Stimulated activated naive CD4-positive, alpha-beta T cell (primary cell): ENCODE measurements at regions not wholly inside any gene's neighbourhood (a gene's known extent, or its start where the extent isn't known, plus 50 kb on each side); places are given as distances from the start of the nearest gene placed in this dataset.

Experiments used
- DNase-seq, 6 experiments: peaks; one replicate each; lab custom pipeline; 2025; lab: John Stamatoyannopoulos, UW

DNA sequence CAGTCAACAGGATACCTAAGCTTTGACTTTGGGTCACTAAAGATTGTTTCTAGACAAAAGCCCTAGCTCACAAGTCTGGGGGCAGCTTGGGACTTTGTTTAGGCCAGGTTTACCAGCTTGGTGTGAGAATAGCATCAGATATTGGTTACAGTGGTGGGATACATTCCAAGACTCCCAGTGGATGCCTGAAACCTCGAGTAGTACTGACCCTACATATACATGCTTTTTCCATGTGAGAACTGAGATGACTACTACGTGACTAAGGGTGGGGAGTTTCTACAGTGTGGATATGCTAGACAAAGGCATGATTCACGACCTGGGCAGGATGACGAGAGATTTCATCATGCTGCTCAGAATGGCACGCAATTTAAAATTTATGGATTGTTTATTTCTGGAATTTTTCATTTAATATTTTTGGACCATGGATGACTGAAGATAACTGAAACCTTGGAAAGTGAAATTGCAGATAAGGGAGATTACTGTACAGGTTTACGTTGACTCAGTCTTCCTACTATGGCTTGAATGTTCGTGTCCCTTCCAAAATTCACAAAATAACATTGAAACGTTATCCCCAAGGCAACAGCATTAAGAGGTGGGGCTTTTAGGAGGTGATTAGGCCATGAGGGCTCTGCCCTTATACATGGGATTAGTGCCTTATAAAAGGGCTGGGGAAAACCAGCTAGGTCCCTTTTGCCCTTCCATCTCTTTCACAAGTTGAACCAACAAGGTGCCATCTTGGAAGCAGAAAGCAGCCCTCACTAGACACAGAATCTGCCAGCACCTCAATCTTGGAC is 50.2 kb upstream of the CTAGE1 start:
- DNase-seq: no peak

DNA sequence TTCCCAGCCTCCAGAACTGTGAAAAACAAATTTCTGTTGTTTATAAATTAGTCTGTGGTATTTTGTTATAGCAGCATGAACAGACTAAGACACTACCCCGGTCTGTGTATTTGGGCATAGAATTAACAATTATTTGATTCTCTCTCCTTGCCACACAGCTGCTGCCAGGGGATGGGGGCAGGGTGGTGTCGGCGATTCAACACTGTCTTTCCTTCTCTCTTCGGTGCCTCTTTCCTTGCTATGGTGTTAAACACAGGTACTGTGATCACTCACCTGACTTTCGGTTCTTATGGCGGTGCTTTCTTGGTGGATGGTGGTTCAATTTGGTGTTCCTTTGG is 50.8 kb upstream of the CTAGE1 start:
- DNase-seq: no peak

DNA sequence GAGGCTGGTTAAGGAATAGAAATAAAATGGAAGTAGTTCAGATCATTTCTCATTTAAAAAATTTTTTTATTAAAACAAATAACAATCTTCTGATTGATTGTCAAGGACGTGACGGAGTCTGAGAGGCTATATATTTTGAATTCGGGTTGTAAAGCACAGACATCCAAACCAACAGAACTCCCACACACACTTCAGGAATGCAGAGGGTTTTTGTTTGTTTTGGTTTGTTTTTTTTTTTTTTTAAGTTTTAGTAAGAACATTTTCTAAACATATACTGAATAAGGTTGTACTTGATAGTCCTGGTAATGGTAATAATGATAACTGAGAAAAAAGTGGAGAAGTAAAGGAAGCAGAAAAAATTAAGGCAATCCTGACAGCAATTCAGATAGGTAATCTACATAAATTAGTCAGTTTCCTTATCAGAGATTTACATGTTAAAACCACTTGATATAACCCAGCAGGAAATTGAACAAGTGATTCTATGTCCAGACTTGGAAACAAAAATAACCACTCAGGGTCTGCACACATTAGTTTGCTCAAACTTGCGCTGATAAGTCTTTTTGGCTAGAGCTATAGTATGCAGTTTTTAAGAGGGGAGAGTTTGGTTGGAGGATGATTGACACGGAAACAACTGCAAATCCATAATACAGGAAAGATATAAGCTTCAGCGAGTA is 51.5 kb upstream of the CTAGE1 start:
- DNase-seq: no peak

DNA sequence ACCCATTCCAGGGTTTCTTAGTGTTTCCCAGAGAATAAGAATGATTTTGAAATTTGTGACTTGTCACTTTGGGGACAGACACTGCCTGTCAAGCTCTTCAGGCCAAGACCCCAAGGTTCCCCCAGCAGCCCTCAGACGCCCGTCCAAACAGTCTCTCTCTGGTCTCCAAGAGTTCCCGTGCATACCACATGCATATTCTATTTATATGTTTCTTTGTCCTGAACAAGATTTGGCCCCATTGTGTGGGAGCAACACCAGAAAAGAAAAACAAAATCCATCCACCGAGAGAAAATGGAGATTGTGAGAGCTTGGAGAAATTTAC is 52.2 kb upstream of the CTAGE1 start:
- no peak for DNase-seq

DNA sequence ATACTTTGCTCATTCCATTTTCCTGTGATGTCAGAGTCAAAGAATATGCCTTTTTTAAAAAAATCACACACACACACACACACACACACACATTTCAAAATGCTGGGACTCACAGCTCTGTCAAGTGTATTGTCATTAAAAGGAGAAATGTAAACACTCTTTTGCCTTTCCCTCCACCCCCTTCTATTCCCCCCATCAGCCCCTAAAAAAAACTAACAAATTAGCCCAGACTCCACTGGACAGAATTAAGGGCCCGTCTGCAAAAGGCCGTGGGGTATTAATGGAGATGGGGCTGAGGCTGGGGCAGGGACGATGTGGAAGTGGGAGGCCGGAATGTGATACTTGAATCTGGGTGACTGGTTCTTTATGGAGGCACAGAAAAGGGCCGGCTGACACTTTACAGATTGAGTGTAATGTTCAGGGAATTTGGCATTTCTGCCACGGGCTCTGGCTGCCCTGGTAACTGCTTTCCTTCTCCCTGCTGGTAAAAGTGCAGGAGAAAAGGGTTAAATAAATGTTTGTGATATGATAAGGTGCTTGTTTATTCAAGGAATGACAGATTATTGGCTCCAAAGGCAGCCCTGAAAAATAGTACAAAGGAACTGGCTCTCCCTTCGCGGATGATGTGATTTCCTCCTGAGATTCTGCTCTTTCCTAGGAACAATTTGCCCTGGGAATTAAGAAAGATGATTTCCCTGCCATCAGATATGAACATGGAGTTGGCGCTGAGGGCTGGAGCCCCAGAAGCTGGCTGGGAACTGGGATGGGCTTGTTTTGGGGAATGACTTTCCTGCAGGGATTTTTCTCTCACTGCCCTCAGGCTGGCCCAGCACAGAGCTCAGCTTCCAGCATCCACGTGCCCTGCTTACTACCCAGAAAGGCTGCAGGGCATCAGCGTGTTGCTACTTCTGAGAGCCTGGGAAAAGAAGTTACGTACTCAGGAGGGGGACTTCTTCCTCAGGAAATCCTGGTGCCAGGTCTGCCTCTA is 52.8 kb upstream of the CTAGE1 start:
- DNase-seq: no peak

DNA sequence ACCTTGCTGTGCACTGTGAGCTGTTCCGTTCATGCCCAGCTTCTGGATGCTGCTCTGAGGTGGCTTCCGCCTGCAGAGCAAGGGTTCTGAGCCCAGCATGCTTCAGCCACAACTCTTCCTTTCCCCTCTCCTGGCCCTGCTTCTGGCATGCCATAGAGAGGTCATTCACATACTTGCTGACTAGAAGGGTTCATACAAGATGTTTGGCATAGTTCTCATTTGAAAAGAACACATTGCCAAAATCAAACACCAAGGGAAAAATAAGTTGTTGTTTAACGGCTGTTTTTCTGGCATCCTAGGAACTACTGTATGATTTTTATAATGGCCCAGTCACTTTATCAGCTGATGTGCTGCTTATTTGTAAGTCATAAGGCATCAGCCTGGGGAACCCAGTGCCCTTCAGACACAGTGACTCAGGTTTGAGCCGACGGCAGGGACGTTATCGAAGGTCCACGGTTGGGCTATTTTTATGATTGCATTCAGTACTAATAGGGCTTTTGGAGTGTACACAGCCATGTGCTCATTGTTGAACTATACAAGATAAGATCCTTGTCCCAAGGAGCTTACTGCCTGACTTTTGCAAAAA is 53.9 kb upstream of the CTAGE1 start:
- DNase-seq: no peak

DNA sequence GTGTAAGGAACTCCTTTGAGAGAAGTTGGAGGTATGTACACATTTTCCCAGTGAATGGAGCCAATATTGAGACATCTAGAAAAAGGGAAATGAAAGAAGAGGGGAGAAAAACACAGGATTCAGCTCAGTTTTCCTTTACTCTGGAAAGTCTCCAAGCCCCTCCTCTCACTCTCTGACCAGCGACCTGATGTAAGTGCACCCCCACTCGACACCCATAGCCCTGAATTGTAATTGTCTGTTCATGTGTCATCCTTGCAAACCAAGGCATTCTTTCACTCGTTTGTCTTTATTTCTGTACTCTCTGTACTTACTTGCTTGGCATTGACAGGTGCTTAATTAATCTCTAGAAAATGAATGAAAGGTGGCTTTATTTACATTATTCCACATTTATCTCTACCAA is 55.7 kb upstream of the CTAGE1 start:
- DNase-seq: no peak

DNA sequence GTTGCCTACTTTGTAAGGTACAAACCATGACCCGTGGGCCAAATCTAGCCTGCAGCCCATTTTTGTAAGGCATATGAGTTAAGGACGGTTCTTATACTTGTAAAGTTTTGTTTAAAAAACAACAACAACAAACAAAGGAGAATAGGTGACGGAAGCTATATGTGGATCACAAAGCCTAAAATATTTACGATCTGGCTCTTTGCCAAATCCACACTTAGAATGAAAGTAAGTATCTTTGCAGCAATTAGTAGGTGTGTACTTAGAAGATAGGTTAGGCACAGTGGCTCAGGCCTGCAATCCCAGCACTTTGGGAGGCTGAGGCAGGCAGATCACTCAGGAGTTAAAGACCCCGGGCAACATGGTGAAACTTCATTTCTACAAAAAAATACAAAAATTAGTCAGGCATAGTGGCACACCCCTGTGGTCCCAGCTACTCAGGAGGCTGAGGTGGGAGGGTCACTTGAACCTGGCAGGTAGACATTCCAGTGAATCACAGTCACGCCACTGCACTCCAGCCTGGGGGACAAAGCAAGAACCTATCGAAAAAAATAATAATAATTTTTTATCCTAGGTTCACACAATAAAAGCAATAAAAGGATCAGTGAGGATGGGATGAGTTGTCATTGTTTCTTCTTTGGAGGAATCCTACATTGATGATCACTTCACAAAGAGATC is 57.8 kb upstream of the CTAGE1 start:
- no peak for DNase-seq

DNA sequence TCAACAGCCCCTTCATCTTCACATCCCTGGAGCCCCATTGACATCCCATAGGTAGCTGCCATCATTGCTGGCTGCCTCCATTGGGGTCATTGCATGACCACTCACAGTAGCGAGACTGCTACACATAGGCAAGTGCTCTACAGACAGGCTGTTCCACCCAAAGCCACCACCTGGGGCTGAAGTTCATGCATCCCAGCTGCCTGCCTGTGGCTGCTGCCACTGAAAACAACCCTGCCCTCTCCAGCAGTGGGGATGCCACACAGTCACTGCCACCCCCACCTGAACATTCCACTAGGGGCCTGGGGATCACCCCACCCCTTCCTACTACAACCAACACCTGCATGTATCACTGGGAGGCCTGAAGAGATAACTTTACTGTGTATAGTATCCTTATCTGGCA is 59.5 kb upstream of the CTAGE1 start:
- DNase-seq: no peak

DNA sequence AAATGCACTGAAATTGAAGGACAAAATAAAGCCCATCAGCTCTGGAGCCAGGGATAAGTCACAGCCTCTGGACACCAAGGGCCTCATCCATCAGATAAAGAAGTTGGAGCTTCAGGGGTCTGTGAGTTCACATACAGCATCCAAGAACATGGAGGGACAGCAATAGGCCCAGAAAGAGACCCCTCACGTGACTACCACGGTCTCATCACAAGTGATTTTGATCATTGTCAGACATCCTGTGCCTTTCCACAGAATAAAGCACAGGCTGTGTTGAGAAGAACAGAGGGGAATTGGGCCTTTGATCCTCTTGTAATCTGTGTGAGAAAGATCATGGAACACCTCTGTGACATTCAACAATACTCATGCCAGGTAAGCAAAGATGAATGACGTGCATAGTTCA is 65.2 kb upstream of the CTAGE1 start:
- DNase-seq: no peak

DNA sequence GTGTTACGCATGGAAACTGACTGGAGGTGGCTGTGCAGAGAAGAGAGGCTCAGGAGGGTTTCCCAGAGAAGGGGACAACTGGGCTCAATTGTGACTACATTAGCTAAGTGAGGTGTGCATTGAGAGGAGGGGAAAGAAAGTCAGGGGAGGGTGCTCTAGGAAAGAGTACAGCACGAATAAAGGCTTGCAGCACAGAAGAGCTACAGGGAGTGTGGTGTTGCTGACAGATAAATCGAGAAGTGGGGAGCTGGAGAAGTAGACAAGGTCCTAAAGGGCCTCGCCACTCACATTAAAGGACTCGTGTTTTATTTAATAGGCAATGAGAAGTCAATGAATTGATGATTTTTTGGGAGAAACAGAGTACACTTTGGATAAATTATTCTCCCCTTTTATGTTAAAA is 65.7 kb upstream of the CTAGE1 start:
- no peak for DNase-seq

DNA sequence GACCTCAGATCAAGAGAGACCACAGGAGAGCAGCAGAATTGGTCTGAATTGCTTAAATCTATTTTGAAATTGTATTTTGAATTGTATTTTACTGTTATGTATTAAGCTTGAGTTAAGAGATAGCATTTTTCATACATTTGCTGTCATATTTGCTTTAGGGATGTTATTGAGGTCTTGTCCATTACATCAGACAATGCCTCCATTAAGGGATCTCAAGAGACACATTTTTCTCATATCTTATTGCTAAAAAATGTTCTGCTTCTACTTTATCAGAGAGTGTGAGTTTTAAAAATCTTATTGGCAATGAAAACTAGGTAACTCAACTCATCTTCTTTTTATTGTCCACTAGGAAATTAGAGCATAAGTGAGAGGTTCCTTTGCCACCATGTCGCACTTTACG is 66.8 kb upstream of the CTAGE1 start:
- no peak for DNase-seq

DNA sequence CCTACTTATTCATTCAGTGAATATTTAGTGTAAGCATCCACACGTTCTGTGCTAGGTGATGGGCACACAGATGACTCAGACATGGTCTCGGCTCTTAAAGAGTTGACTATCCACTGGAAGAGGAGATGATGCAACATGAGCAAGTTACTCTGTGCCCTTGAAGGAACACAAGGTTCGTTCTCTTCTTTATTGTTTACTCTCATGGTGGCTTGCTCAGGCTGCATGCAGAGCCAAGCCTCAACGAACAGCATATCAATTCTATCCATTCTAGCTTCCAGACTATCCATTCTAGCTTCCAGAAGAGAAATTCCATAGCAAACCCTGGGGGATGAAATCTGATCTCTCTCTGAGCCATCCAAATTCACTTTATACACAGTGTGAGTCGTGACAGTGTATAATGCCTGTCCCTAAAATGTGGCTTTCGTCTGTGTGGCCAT is 68.1 kb upstream of the CTAGE1 start:
- DNase-seq: no peak

DNA sequence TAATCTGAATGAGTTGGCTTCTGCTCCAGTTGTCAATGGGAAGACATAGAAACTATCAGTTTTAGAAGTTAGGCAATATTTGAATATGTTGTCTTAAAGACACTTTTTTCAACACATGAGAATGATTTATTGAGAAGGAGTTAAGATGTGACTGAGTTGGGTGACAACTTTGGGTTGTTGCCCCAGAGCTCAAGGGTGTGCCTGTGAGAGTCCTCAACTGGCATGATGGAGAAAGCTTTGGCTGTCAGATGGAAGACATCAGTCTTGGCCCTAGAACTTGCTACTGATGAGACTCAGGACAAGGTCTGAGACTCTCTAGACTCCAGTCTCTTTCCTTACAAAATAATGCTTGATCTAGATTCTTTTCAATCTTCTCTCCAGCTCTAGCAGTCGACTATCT is 69.0 kb upstream of the CTAGE1 start:
- no peak for DNase-seq

DNA sequence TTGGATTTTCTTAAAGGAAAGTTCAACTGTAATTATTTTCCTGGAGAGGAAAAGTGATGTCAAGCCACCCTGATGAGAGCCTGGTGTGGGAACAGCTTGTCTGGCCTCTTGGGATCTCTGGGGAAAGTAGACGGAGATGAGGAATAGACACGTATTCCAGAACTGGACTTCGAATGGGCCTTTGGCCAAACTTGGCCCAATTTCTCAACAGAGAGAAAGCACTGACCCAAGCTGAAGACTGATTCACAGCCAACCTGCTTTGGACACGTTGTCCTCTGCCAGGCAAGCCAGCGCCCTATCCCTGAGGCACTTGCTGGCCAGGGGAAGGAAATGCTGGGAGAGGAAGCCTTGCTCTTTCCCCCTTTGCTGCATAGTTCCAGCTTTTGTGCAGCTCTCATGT is 70.8 kb upstream of the CTAGE1 start:
- no peak for DNase-seq

DNA sequence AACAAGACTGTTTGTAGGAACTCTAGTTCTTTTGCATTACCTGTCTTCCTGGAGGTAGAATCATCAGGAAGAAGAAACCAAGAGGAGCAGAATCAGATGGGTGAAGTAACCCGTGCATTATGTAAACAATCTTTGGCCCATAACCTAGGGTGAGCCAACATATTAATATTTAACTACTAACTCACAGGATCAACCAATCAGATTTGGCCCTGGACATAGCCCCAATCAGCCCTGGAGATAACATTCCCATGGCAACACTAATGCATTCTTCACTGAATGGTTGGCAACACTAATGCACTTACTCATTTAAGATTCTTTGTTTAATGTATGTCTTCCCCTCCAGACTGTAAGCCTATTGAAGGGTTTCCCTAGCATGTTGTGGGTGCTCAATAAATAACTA is 72.0 kb upstream of the CTAGE1 start:
- no peak for DNase-seq

DNA sequence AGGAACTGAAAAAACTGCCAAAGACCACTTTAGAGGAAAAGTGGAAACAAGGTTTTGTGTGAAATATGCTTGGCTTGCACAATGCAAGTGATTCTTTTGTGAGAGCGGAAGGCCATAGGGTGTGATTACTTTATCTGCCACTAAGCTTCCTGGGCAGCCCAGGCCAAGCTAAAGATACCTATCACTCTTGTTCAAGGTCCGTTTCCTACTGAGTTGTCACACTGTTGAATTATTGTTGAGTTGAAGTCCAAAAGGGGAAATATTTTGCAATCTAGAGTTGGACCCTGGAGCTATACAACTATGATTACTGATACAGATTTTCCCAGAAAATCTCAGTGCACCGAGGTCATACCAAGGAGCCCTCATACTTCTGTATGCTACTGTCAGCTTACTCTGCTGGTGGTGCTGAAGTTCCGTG is 72.7 kb upstream of the CTAGE1 start:
- no peak for DNase-seq

DNA sequence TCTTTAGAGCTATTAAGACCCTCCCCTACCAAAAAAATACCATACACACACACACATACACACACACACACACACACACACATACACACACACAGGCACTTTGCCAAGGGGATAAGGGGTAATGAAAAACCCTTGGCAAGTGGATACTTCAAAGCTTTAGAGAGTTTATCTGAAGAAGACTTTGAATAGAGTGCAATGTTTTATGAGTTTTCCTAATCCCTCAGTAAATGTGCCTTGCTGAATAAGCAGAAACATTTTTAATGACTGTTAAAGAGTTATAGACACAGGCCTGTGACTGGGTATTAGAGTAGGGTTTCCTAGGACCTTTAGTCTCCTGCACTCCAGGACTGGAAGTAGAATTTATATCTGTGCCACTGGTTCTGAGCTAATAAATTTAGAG is 75.5 kb upstream of the CTAGE1 start:
- DNase-seq: no peak

DNA sequence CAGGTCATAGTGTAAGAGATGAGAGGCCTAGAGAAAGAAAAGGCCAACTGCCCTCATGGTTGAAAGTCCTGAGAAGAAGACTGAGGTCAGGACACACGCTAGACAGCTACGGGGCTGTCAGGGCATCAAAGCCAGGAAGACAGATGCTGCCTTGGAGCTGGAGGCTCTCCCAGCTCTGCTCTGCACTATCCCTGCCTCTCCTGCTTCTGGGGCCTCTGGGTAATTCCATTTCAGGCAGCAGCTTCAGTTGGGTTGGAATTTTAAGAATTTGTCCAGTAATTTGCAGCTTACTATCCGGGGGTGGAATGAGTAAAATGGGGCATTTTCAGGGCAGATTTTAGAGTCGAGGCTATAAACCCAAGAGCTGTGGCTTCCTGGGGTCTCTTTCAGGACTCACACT is 76.2 kb upstream of the CTAGE1 start:
- no peak for DNase-seq

DNA sequence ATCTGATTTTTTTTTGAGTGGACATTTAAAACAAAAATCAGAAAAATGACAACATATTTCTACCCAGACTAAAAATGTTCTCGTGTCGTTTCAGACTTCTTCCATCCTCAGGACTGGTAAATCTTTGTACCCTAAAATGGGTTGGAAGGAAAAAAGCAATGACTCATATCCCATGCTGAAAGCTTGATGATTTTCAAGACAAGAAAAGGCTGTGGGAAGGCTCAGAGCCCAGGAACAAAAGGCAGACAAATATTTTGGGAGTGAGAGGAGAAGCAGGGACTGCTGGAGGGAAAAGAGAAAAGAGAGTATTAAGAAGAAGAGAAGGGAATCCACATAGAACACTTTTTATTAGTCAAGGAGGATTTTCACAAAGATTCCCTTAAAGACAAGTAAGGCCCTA is 77.1 kb upstream of the CTAGE1 start:
- no peak for DNase-seq

DNA sequence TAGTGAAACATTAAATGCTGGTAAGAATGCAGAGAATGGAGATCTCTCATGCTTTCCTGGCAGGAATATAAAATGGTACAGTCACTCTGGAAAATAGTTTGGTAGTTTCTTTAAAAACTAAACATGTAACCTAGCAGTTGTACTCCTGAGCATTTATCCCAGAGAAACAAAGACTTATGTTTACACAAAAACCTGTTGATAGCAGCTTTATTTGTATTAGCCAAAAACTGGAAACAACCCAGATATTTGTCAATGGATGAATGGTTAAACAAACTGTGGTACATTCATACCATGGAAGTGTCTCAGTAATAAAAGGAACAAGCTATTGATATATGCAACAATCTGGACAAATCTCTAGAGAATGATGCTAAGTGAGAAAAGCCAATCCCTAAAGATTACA is 81.7 kb upstream of the CTAGE1 start:
- DNase-seq: no peak

DNA sequence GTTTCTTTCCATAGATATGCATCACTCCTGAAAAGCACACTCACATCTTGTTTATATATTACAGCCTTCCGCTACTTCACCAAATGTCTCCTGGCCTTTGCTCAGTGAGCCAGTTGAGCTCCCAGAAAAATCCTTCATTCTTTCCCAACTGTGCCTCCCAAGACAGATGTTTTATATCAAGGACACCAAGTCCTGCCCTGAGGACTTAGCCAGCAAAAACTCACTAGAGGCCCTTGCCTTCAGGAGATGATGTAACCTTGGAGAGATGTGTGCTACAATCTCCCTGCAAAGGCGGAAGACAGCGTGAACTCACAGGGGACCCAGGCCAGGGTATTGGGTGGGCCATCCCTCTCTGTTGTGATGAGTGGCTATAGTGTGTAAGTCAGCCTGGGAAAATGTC is 86.1 kb upstream of the CTAGE1 start:
- DNase-seq: no peak
